ENCODE measurements at regions not wholly inside any gene's neighbourhood (a gene's known extent, or its start where the extent isn't known, plus 50 kb on each side); places are given as distances from the start of the nearest gene placed in this dataset.
"Not testable (repeated sequence)": the region's sequence is repeated elsewhere in the genome, so short reads cannot be mapped to it uniquely, and the experiment has no call there.

DNA sequence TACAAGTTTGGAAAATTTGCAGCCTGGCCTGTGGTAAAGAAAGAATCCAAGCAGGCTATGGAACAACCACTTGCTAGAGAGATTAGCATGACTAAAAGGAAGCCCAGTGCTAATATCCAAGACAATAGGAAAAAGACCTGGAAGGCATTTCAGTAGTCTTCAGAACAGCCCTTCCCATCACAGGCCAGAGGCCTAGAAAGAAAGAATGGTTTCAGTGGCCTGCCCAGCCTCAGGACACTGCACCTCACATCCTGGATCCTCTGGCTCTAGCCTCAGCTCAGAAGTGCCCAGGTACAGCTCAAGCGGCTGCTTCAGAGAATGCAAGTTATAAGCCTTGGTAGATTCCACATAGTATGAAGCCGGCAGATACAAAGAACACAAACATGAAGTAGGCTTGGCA, 449.8 kb upstream of the AR start:
- TF ChIP-seq, protein P1, sequence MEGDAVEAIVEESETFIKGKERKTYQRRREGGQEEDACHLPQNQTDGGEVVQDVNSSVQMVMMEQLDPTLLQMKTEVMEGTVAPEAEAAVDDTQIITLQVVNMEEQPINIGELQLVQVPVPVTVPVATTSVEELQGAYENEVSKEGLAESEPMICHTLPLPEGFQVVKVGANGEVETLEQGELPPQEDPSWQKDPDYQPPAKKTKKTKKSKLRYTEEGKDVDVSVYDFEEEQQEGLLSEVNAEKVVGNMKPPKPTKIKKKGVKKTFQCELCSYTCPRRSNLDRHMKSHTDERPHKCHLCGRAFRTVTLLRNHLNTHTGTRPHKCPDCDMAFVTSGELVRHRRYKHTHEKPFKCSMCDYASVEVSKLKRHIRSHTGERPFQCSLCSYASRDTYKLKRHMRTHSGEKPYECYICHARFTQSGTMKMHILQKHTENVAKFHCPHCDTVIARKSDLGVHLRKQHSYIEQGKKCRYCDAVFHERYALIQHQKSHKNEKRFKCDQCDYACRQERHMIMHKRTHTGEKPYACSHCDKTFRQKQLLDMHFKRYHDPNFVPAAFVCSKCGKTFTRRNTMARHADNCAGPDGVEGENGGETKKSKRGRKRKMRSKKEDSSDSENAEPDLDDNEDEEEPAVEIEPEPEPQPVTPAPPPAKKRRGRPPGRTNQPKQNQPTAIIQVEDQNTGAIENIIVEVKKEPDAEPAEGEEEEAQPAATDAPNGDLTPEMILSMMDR (conservative IDR thresholded peaks at IDR 0.05; ENCODE audit: low read depth), result no peak
- POLR2A ChIA-PET (ENCODE audit: low non-redundant PET), result no interaction called here
- no peak overlapping the region for H3K27ac ChIP-seq
- no peak for DNase-seq (ENCODE audit: low spot score)
- CTCF ChIA-PET, result no interaction called here

DNA sequence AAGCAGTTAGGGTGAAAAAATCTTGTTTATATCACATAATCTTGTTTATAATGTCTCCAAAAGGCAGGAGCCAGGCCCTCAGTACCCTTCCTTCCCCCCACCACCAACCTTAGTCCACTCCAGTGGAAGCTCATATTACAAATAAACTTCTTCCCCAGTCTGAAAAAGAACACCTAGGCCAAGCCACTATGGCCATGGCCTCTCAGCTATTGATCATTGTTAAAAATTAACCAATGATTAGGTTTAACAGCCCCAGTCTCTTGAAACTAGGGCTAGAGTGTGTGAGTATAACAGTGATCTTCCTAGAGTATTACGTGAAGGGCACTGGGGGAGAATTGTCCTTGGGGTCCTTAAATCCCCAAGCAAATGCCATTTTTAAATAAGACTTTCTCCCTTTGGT, 411.9 kb upstream of the EDA2R start:
- TF ChIP-seq, protein P1 (conservative IDR thresholded peaks at IDR 0.05; ENCODE audit: low read depth), result no peak
- DNase-seq (ENCODE audit: low spot score), result no peak
- ChIA-PET CTCF (no interaction called here), POLR2A (ENCODE audit: low non-redundant PET) (no interaction called here)
- no peak overlapping the region for H3K27ac ChIP-seq

DNA sequence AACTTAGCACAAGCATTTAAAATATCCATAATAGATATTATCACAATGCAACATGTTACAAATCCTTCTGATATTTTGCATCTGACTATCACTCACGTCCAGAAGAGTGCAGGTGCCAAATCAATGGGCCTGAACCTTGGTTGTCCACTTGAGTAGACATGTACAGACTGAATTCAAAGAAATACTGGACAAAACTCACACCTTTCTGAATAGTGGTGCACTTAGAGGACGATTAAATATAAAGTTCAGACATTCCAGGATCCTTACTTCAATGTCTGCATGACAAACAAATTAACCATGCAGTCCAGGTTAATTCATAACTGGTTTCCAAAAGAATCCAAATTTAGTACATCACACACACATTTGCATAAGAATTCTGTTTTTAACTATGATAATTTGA, 406.0 kb upstream of the EDA2R start:
- ChIA-PET POLR2A (ENCODE audit: low non-redundant PET) (no interaction called here), CTCF (no interaction called here)
- DNase-seq (ENCODE audit: low spot score), result no peak
- TF ChIP-seq, protein P1 (conservative IDR thresholded peaks at IDR 0.05; ENCODE audit: low read depth), result no peak
- no peak overlapping the region for H3K27ac ChIP-seq

DNA sequence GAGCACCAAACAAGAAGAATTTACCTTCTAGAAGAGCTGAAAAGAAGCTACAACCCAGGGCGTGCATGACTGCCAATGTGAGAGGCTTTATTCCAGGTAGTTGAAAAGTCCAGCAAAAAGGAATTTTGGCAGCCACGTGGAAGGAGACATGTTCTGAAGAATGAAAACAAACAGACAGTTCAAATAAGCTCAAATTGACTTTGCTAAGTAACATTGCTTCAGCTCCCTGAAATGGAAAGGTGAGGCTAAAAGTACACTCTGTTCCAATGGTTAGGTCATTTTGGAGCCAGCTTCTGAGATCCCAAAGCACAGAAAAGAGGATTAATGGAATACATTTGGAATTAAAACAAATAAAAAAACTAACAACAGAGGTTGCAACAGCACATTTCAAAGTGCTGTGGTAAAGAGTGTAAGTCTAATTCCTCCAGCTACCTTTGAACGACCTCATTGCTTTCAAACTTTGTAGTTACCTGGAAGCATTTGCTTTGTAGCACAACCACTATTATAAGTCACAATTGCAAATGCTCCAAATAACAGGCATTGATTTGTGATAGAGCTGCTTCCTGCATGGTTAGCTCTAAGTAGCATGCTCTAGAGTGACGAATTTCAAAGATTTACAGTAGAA, 405.3 kb upstream of the EDA2R start:
- ChIA-PET CTCF (no interaction called here), POLR2A (ENCODE audit: low non-redundant PET) (no interaction called here)
- TF ChIP-seq, protein P1 (conservative IDR thresholded peaks at IDR 0.05; ENCODE audit: low read depth), result no peak
- DNase-seq (ENCODE audit: low spot score), result no peak
- no peak overlapping the region for H3K27ac ChIP-seq

DNA sequence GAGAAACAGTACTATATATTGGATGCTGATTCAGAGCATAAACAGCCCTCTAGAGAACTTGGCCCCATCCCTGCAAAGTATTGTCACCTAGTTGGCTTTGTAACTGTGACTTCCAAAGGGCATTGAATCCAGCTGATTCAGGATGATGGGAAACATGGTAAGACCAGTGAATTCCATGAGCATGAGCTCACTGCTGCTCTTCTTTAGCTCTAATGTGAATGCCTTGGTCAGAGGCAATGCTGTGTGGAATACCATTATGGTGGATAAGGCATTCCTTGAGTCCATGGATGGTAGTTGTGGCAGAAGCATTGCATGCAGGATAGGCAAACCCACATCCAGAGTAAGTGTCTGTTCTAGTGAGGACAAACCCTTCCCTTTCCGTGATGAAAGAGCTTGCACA, 365.6 kb upstream of the EDA2R start:
- CTCF ChIA-PET, result no interaction called here
- POLR2A ChIA-PET (ENCODE audit: low non-redundant PET), result no interaction called here
- no peak for DNase-seq (ENCODE audit: low spot score)
- no peak overlapping the region for H3K27ac ChIP-seq
- TF ChIP-seq, protein P1 (conservative IDR thresholded peaks at IDR 0.05; ENCODE audit: low read depth), result no peak

DNA sequence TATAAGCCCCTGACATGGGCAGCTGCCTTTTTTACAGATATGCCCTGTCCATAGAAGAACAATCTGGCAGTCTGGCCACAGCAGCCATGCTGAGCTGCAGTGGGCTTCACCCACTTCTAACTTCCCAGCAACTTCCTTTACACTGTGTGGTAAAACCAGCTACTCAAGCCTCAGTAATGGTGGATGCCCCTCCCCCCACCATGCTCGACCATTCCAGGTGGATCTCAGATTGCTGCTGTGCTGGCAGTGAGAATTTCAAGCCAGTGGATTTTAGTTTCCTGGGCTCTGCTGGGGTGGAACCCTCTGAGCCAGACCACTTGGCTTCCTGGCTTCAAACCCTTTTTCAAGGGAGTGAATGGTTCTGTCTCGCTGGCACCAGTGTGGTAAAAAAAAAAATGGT, 355.9 kb upstream of the EDA2R start:
- ChIA-PET CTCF (no interaction called here), POLR2A (ENCODE audit: low non-redundant PET) (no interaction called here)
- no peak overlapping the region for H3K27ac ChIP-seq
- no peak for DNase-seq (ENCODE audit: low spot score)
- TF ChIP-seq, protein P1 (conservative IDR thresholded peaks at IDR 0.05; ENCODE audit: low read depth), result no peak

DNA sequence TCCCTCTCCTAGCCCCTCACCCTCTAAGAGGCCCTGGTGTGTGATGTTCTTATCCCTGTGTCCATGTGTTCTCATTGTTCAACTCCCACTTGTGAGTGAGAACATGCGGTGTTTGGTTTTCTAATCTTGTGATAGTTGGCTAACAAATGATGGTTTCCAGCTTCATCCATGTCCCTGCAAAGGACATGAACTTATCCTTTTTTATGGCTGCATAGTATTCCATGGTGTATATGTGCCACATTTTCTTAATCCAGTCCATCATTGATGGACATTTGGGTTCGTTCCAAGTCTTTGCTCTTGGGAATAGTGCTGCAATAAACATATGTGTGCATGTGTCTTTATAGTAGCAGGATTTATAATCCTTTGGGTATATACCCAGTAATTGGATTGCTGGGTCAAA, 353.2 kb upstream of the EDA2R start:
- POLR2A ChIA-PET (ENCODE audit: low non-redundant PET); H3K27ac ChIP-seq; DNase-seq (ENCODE audit: low spot score); CTCF ChIA-PET: not testable (repeated sequence)
